ENCODE measurements at regions not wholly inside any gene's neighbourhood (a gene's known extent, or its start where the extent isn't known, plus 50 kb on each side); places are given as distances from the start of the nearest gene placed in this dataset.

DNA sequence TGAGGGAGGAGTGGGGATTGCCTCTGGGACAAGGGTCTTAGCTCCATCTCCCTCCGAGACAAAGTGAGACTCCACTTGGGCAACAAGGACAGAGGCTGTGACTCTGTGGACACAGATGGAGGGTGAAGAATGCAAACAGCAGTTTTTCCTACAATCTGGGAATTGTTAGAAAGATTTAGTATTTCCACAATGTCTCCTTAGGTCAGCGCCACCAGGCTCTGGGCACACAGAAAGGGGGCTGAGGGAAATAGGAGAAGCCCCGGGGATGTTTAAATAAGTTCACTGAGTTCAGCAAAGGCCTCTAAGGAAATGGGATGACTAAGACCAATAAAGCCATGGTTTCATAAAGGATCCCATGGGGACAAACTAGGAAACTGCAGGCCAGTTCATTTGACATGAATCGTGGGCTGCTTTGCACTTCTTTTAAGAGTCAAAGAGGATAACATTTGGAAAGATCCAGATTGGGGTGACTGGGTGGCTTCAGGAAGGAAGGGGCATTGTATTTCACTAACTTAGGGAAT is 219.8 kb upstream of the GLI3 start:
- Histone ChIP-seq H2AFZ (ENCODE audit: low read depth, low read length) (no peak overlapping the region), H3K36me3 (ENCODE audit: insufficient read depth, low read length) (no peaks in the 10 kb centered on the region), H3K27ac (ENCODE audit: low read length) (no peak overlapping the region), H3K9ac (ENCODE audit: low read depth, low read length) (no peak overlapping the region), H3K79me2 (ENCODE audit: insufficient read depth, low read length) (no peaks in the 10 kb centered on the region), H3K4me2 (ENCODE audit: insufficient read depth, low read length) (no peak overlapping the region), H4K20me1 (ENCODE audit: insufficient read depth, low read length) (no peaks in the 10 kb centered on the region), H3K4me3 (ENCODE audit: low read depth in 1 of 2, low read length in 2 of 2) (no peak overlapping the region), H3K4me1 (ENCODE audit: insufficient read depth, low read length) (no peaks in the 10 kb centered on the region), H3K9me3 (ENCODE audit: insufficient read depth, low read length, severe bottlenecking) (no peaks in the 10 kb centered on the region), H3K27me3 (ENCODE audit: insufficient read depth, low read length, poor library complexity) (no peaks in the 10 kb centered on the region)
- ATAC-seq (ENCODE audit: insufficient read depth, low read depth) (no peak), DNase-seq (no peak)
- TF ChIP-seq, protein P1, sequence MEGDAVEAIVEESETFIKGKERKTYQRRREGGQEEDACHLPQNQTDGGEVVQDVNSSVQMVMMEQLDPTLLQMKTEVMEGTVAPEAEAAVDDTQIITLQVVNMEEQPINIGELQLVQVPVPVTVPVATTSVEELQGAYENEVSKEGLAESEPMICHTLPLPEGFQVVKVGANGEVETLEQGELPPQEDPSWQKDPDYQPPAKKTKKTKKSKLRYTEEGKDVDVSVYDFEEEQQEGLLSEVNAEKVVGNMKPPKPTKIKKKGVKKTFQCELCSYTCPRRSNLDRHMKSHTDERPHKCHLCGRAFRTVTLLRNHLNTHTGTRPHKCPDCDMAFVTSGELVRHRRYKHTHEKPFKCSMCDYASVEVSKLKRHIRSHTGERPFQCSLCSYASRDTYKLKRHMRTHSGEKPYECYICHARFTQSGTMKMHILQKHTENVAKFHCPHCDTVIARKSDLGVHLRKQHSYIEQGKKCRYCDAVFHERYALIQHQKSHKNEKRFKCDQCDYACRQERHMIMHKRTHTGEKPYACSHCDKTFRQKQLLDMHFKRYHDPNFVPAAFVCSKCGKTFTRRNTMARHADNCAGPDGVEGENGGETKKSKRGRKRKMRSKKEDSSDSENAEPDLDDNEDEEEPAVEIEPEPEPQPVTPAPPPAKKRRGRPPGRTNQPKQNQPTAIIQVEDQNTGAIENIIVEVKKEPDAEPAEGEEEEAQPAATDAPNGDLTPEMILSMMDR (IDR thresholded peaks at IDR 0.05; ENCODE audit: borderline replicate concordance, extremely low read depth, low read length, poor library complexity, severe bottlenecking): no peak
- TF ChIP-seq EZH2 (IDR thresholded peaks at IDR 0.05; ENCODE audit: borderline replicate concordance, low read depth, low read length, severe bottlenecking): no peak

DNA sequence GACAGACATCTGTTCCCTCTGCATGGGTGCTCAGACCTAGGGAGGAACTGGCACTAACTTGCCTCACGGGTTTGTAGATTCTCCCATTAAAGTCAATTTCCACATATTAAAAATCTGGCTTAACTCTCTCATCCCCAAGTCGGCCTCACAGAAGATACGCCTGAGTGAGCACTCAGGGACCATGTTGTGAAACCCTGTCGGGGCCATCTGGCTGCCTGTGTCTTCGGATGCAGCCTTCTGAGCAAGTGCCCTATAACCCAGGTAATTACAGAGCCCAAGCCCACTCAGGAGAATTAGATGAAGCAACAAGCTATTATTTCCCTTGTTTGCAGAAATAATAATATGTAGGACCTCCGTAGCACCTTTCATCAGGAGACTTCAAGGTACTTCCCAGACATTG is 219.3 kb upstream of the GLI3 start:
- Histone ChIP-seq H3K4me3 (ENCODE audit: low read depth in 1 of 2, low read length in 2 of 2) (no peak overlapping the region), H3K79me2 (ENCODE audit: insufficient read depth, low read length) (no peaks in the 10 kb centered on the region), H3K9me3 (ENCODE audit: insufficient read depth, low read length, severe bottlenecking) (no peaks in the 10 kb centered on the region), H3K4me1 (ENCODE audit: insufficient read depth, low read length) (no peaks in the 10 kb centered on the region), H4K20me1 (ENCODE audit: insufficient read depth, low read length) (no peaks in the 10 kb centered on the region), H3K4me2 (ENCODE audit: insufficient read depth, low read length) (no peak overlapping the region), H3K27me3 (ENCODE audit: insufficient read depth, low read length, poor library complexity) (no peaks in the 10 kb centered on the region), H2AFZ (ENCODE audit: low read depth, low read length) (no peak overlapping the region), H3K27ac (ENCODE audit: low read length) (no peak overlapping the region), H3K9ac (ENCODE audit: low read depth, low read length) (no peak overlapping the region), H3K36me3 (ENCODE audit: insufficient read depth, low read length) (no peaks in the 10 kb centered on the region)
- no peak for ATAC-seq (ENCODE audit: insufficient read depth, low read depth)
- TF ChIP-seq EZH2 (IDR thresholded peaks at IDR 0.05; ENCODE audit: borderline replicate concordance, low read depth, low read length, severe bottlenecking): no peak
- TF ChIP-seq, protein P1 (IDR thresholded peaks at IDR 0.05; ENCODE audit: borderline replicate concordance, extremely low read depth, low read length, poor library complexity, severe bottlenecking): no peak
- no peak for DNase-seq

DNA sequence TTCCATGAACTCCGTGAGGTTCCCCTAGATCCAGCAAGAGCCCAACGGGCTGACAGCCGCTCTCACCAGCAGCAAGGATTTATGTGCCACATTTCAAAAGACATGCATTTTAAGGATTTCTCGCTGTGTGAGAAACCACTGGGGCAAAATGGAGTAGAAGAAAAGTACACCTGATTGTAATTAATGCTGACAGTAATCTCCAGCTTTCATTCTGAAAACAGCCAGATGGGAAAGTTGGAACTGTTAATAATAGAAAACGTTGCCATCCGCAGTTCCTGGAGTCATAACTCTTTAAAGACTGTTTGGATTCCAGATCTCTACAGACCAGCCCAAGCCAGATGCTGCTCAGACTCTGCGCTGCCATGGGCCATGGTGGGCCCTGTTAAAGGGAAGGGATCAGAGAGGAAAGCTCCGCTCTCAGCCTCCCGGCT is 216.9 kb upstream of the GLI3 start:
- DNase-seq: no peak
- Histone ChIP-seq H3K36me3 (ENCODE audit: insufficient read depth, low read length) (no peaks in the 10 kb centered on the region), H3K4me3 (ENCODE audit: low read depth in 1 of 2, low read length in 2 of 2) (no peak overlapping the region), H3K4me1 (ENCODE audit: insufficient read depth, low read length) (no peaks in the 10 kb centered on the region), H3K79me2 (ENCODE audit: insufficient read depth, low read length) (no peaks in the 10 kb centered on the region), H3K27ac (ENCODE audit: low read length) (no peak overlapping the region), H3K9ac (ENCODE audit: low read depth, low read length) (no peak overlapping the region), H4K20me1 (ENCODE audit: insufficient read depth, low read length) (no peaks in the 10 kb centered on the region), H3K9me3 (ENCODE audit: insufficient read depth, low read length, severe bottlenecking) (no peaks in the 10 kb centered on the region), H2AFZ (ENCODE audit: low read depth, low read length) (no peak overlapping the region), H3K4me2 (ENCODE audit: insufficient read depth, low read length) (no peak overlapping the region), H3K27me3 (ENCODE audit: insufficient read depth, low read length, poor library complexity) (no peaks in the 10 kb centered on the region)
- no peak for TF ChIP-seq EZH2 (IDR thresholded peaks at IDR 0.05; ENCODE audit: borderline replicate concordance, low read depth, low read length, severe bottlenecking)
- TF ChIP-seq, protein P1 (IDR thresholded peaks at IDR 0.05; ENCODE audit: borderline replicate concordance, extremely low read depth, low read length, poor library complexity, severe bottlenecking): no peak
- no peak for ATAC-seq (ENCODE audit: insufficient read depth, low read depth)

DNA sequence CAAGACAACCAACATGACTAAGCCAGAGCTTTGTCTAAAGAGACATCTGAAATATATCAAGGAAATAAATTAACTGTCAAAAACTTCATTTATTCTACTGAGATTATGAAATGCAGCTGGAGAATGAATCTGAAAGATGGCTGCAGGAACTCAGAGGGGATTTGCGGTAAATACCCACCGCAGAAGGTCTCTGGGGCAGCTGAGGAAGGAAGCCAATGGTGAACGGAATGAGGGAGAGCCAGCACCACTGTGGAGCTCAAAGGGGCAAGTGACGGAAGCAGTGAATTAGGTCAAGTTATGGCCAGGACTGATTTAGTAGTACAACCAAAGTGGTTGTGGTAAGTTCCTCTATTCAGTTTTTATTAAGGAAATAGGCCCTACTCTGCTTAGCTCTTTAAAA is 215.3 kb upstream of the GLI3 start:
- Histone ChIP-seq H3K9ac (ENCODE audit: low read depth, low read length) (no peak overlapping the region), H3K27ac (ENCODE audit: low read length) (no peak overlapping the region)
- DNase-seq: no peak

More for the DNA sequence above, 215.3 kb upstream of the GLI3 start:
- Histone ChIP-seq H3K4me2 (ENCODE audit: insufficient read depth, low read length) (no peak overlapping the region), H3K27me3 (ENCODE audit: insufficient read depth, low read length, poor library complexity) (no peaks in the 10 kb centered on the region), H3K36me3 (ENCODE audit: insufficient read depth, low read length) (no peaks in the 10 kb centered on the region), H2AFZ (ENCODE audit: low read depth, low read length) (no peak overlapping the region), H3K79me2 (ENCODE audit: insufficient read depth, low read length) (no peaks in the 10 kb centered on the region), H4K20me1 (ENCODE audit: insufficient read depth, low read length) (no peaks in the 10 kb centered on the region), H3K4me1 (ENCODE audit: insufficient read depth, low read length) (no peaks in the 10 kb centered on the region), H3K9me3 (ENCODE audit: insufficient read depth, low read length, severe bottlenecking) (no peaks in the 10 kb centered on the region), H3K4me3 (ENCODE audit: low read depth in 1 of 2, low read length in 2 of 2) (no peak overlapping the region)
- TF ChIP-seq, protein P1 (IDR thresholded peaks at IDR 0.05; ENCODE audit: borderline replicate concordance, extremely low read depth, low read length, poor library complexity, severe bottlenecking): no peak
- TF ChIP-seq EZH2 (IDR thresholded peaks at IDR 0.05; ENCODE audit: borderline replicate concordance, low read depth, low read length, severe bottlenecking): no peak
- ATAC-seq (ENCODE audit: insufficient read depth, low read depth): no peak

All from DND-41 (cell line).